ENCODE measurements at regions not wholly inside any gene's neighbourhood (a gene's known extent, or its start where the extent isn't known, plus 50 kb on each side); places are given as distances from the start of the nearest gene placed in this dataset.

DNA sequence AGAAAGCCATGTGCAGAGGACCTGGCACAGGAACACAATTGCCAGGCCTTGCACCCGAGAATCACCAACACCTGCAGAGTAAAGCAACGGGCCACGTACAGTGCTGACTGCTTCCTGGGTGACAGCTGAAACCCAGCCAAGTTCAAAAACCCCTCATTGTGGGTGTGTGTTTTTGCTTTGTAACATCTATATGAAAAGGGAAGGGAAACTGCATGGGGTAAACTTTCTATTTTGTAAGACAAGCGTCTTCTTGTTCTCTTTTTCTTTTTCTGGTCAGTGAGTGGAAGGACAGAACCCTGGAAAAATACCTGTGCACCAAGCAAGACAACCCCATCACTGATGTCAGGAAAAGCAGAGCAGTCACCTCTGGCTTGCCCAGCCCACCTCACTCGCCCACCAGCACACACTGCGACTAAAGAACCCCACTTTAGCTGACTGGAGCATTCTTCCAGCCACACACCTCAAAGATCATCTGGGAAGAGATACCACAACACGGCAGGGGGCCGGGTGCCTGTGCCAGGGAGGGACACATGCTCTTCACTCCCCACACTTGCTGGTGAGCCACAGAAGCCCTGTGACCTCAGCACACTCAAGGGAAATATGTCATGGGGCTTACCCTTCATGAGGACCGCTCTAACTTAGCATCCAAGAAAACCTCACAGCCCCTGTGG is 172.3 kb downstream of the NDUFA12 start:
- TF ChIP-seq POLR2AphosphoS5 (IDR thresholded peaks at IDR 0.05; ENCODE audit: low read depth, low read length), result no peak
- no peak for TF ChIP-seq TAF1 (IDR thresholded peaks at IDR 0.05; ENCODE audit: borderline replicate concordance, insufficient read depth, low read length)
- no peak for TF ChIP-seq SIN3A (IDR thresholded peaks at IDR 0.05; ENCODE audit: borderline replicate concordance, insufficient read depth, low read length)
- TF ChIP-seq, protein P1, sequence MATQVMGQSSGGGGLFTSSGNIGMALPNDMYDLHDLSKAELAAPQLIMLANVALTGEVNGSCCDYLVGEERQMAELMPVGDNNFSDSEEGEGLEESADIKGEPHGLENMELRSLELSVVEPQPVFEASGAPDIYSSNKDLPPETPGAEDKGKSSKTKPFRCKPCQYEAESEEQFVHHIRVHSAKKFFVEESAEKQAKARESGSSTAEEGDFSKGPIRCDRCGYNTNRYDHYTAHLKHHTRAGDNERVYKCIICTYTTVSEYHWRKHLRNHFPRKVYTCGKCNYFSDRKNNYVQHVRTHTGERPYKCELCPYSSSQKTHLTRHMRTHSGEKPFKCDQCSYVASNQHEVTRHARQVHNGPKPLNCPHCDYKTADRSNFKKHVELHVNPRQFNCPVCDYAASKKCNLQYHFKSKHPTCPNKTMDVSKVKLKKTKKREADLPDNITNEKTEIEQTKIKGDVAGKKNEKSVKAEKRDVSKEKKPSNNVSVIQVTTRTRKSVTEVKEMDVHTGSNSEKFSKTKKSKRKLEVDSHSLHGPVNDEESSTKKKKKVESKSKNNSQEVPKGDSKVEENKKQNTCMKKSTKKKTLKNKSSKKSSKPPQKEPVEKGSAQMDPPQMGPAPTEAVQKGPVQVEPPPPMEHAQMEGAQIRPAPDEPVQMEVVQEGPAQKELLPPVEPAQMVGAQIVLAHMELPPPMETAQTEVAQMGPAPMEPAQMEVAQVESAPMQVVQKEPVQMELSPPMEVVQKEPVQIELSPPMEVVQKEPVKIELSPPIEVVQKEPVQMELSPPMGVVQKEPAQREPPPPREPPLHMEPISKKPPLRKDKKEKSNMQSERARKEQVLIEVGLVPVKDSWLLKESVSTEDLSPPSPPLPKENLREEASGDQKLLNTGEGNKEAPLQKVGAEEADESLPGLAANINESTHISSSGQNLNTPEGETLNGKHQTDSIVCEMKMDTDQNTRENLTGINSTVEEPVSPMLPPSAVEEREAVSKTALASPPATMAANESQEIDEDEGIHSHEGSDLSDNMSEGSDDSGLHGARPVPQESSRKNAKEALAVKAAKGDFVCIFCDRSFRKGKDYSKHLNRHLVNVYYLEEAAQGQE (IDR thresholded peaks at IDR 0.05; ENCODE audit: insufficient read depth in 1 of 2, low read depth in 2 of 2, low read length in 2 of 2), result no peak

Data from PFSK-1 (cell line).